HS-27A (cell line): ENCODE measurements at regions not wholly inside any gene's neighbourhood (a gene's known extent, or its start where the extent isn't known, plus 50 kb on each side); places are given as distances from the start of the nearest gene placed in this dataset.

ENCODE experiments used
- DNase-seq: peaks from one replicate; pipeline ENCODE4 v3.0.0-alpha.2; 2012; ENCODE audit warnings: low read depth, missing footprints

GRCh38 chr7:132072873-132073272 is 503.4 kb downstream of the PLXNA4 start:
- no peak for DNase-seq

- DNase-seq = no peak
Observed at GRCh38 chr7:132072165-132072564, 504.1 kb downstream of the PLXNA4 start.

- DNase-seq = no peak
Observed at GRCh38 chr7:132069306-132069705, 507.0 kb downstream of the PLXNA4 start.

GRCh38 chr7:132066761-132067171 is 509.5 kb downstream of the PLXNA4 start:
- DNase-seq = no peak

DNA sequence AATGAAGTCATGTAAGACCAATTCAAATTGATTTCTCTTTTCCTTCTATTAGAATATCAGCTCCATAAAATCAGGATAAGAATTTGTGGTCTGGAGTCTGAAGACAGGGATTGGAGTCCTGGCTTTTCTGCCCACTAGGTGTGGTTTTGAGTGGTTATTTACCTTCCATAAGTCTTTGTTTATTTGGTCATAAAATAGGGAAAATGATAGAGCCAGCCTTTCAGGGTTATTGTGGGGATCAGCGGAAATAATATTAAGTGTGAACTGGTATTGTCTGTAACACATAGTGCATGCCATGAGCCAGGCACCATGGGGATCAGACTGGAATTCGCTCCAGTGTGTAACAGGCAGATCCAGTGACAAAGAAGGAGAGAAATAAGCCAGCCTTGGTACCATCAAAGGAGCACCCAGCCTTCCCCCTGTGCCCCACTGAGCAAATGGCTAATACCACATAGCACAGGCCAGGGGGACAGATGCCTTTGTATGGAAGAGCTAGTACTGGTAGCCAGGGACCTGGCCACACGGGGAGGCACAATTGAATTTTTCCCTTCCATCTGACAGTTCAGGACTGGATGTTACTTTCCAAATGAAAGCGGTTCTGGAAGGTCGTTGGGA is 509.7 kb upstream of the PODXL start:
- no peak for DNase-seq

DNA sequence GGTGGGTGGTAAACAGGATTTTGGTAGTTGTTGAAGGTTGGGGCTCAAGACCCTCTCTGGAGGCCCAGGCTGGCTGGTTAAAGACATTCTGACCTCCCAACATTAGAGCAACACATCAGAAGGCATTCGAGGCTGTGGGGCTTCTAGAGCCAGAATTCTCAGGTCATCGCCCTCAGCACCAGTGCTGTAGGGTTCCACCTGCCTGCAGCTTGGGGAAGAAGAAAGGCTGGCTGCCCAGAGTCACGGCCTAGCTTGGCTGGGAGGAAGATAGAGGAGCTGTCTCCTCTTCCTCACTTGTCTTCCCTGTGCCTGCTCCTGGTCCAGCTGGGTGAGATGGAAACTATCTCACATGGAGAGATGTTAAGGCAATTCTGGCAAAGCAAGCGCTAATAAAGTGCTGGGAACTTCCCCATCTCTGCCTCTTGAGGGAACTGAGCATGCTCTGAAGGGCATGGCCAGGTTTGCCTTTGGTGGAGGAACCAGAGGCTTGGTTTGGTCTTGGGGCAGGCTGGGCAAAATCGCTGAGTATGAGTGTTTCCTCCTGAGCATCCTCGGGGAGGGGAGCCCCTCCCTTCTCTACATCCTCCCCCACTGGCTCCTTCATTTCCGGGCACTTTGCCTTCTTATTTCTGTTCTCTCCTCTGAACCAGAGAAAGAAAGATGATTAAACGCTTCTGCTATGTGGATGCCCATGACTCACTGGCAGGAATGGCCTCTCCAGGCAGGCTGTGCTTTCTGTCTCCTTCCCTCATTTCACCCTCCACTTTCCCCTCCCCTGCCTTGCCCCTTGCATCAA is 509.0 kb upstream of the PODXL start:
- peak; percentile 62 for DNase-seq

DNA sequence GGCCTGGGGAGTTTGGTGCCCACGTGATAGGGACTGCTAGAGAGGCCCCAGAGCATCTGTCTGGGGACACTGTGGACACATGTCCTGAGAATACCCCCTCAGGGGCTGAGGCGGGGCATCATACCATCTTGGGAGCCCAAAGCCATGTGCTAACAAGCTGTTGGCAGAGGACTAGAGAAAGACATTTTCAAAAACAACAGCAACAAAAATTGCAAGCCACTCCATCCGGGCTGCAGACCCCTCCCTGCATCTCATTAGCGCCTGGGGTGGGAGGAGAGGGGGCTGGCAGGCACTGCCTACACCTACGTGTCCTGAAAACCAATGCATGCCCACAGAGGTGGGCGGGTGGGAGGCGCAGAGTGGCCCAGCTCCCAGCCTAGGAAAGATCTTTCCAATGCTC is 507.4 kb upstream of the PODXL start:
- no peak for DNase-seq

- no peak for DNase-seq
Observed at GRCh38 chr7:132061937-132062336, 505.5 kb upstream of the PODXL start.

DNA sequence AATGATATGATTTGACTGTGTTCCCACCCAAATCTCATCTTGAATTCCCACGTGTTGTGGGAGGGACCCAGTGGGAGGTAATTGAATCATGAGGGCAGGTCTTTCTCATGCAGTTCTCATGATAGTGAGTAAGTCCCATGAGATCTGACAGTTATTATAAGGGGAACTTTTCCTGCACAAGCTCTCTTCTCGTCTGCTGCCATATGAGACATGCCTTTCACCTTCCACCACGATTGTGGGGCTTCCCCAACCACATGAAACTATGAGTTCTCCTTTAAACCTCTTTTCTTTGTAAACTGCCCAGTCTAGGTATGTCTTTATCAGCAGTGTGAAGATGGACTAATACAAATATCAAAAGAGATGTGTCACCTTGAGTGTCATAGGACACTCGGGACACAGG is 502.7 kb upstream of the PODXL start:
- DNase-seq = no peak

DNA sequence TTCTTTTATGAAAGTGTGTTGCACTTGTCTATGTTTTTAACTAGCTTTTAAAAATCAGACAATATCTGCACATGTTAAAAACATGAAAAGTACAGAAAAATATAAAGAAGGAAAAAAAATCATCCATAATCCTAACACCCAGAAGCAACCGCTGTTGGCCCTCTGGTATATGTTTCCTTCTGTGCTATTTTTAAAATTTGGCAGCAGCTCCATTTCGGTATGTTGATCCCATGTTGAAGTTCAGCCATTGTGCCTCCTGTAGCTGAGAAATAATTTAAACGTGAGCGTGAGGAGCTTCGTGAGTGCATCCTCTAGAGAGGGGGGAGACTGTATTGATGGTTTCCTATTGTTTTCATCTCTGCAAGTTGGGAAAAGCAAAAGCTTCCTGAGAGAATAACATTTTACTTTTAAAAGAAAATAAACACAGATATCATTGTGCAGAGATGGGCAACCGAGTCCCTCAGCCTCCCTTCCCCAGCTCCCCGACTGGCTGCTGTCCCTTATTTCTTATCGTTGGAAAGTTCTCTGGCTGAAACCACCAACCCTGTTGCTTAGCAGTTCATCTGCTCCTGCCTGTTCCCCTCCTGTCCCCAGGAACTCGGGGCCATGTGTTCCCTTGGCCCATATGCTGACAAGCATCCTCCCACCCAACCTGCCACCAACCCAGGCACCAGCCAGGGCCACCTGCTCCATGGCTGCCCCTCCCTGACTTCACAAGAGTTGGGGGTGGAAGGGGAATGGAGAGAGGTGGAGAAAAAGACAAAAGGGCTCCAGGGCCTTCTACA is 499.1 kb upstream of the PODXL start:
- DNase-seq = no peak

GRCh38 chr7:132053871-132054270 is 497.4 kb upstream of the PODXL start:
- DNase-seq = no peak

DNA sequence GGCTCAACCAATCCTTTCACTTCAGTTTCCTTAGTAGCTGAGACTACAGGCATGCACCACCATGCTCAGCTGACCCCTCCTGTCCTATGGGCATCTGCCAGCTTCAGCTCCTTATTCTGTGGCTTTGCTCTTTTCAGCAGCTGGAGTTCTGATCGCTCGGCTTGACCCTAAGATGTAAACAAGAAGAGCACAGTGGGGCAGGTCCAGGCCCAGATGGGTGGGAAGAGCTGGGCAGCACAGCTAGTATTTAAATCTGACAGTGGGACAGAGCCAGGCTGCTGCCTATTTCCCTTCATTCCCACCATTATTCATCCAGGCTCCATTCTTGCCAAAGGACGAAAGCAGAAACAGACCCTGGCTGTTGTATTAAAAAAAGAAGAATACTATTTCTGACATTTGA is 494.9 kb upstream of the PODXL start:
- DNase-seq = no peak

DNA sequence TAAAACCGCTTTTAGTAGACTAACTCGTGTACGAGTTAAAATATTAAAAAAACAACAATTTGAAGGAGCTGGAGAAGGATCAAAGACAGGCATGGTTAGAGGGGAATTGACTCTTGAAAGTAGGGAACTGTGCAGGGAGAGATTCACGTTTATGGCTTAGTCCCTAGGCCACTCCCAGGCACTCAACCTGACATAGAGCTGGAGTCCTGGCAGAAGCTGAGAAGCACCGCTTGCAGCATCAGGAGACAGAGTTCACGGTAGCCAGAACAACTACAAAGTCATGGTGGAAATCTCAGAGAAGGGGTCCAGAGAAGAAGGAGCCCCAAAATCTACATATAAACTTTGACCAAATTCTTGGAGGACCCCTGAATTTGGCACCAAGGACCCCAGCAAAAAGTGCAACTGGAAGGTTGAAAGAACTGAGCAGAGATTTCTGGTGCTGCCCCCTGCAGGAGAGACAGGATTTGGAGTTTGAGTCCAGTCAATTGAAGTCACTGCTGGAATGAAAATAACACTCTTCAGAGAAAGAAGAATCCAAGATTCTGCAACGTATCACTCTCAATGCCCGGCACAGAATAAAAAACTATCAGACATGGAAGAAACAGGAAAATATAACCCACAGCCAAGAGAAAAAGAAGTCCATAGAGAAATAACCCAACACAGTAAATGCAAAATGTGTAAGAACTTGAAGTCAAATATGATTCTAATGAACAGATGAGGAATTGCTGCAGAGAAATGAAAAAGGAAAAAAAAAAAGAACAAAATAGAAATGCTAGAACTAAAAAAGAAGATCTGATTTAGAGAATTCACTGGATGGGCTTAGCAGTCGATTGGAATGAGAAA is 493.3 kb upstream of the PODXL start:
- DNase-seq = no peak

- DNase-seq = no peak
Observed at GRCh38 chr7:132045481-132045980, 489.1 kb upstream of the PODXL start.

DNA sequence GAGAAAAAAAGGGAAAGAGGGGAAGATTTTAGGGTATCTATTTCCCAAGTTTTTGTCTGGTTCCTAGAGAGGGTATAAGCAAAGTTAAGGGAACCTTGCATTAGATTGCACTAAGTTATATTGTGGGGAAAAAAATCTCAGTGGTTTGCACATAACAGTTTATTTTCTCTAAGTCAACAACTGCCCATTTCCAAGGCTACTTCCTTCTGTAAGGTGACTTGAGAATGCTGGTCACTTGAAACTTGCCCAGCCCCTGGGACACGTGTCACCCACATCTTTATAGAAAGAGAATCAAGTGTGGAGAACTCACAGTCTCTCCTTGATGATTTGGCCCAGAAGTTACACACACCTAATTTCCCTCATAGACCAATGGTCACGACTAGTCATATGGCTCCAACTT is 488.6 kb upstream of the PODXL start:
- no peak for DNase-seq

GRCh38 chr7:132044247-132044646 is 487.8 kb upstream of the PODXL start:
- DNase-seq = no peak

GRCh38 chr7:132041108-132041507 is 484.7 kb upstream of the PODXL start:
- no peak for DNase-seq

GRCh38 chr7:132035517-132036362 is 479.3 kb upstream of the PODXL start:
- no peak for DNase-seq

GRCh38 chr7:132034748-132035416 is 478.5 kb upstream of the PODXL start:
- DNase-seq = no peak

DNA sequence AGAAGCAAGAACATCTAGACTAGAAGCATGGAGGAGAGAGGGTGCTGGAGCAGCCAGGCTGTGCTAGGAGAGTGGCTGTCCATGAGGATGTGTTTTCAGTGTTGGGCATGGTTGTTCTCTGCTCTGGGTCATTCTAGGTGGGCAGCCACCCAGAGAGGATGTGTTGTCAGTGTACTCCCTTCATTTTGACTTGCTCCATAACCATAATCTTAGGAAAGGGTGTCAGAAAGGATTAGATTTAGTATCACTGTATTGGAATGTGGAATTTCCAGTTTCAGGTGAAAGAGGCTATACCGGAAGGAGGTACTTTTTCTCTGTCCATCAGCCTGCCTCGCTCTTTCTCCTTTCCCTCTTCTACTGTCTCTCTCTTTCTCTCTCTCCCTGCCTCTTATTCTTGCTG is 474.5 kb upstream of the PODXL start:
- no peak for DNase-seq
